Small intestine (tissue), 7 donors: ENCODE measurements at regions not wholly inside any gene's neighbourhood (a gene's known extent, or its start where the extent isn't known, plus 50 kb on each side); places are given as distances from the start of the nearest gene placed in this dataset.

Experiments
- DNase-seq, 2 donors: peaks; one replicate each; pipeline versions ENCODE4 v3.0.0 to v3.0.0-alpha.2; 2013
- FAIRE-seq: peaks from 2 replicates; lab custom pipeline; 2012; peaks lifted over from hg19 to GRCh38; lab: Jason Lieb, UNC
- H3K27ac ChIP-seq, 3 donors: one replicate each; pipeline ENCODE4 v1.5.1; 2013; ENCODE audit warnings: low read length in 2 of 3, mild to moderate bottlenecking in 2 of 3, control low read depth in 1 of 3, inconsistent platforms in 1 of 3, low read depth in 1 of 3, moderate library complexity in 1 of 3
- H3K27me3 ChIP-seq, 3 donors: one replicate each; pipeline ENCODE4 v1.6.1; 2013; ENCODE audit warnings: low read length in 3 of 3, inconsistent platforms in 1 of 3; ENCODE audit not compliant: control insufficient read depth in 3 of 3, insufficient read depth in 3 of 3
- H3K36me3 ChIP-seq, 3 donors: one replicate each; pipeline ENCODE4 v1.6.1; 2013; ENCODE audit warnings: low read length in 3 of 3, inconsistent platforms in 1 of 3, low read depth in 1 of 3, mild to moderate bottlenecking in 1 of 3, moderate library complexity in 1 of 3; ENCODE audit not compliant: control insufficient read depth in 3 of 3, insufficient read depth in 2 of 3
- H3K4me1 ChIP-seq, 3 donors: one replicate each; pipeline ENCODE4 v1.6.1; 2013; ENCODE audit warnings: low read length in 2 of 3, inconsistent platforms in 1 of 3, low read depth in 1 of 3, mild to moderate bottlenecking in 1 of 3, moderate library complexity in 1 of 3; ENCODE audit not compliant: control insufficient read depth in 3 of 3, insufficient read depth in 2 of 3
- H3K4me3 ChIP-seq, 3 donors: one replicate each; pipeline ENCODE4 v1.5.1; 2013; ENCODE audit warnings: low read length in 3 of 3, control low read depth in 1 of 3, inconsistent platforms in 1 of 3, low read depth in 1 of 3, mild to moderate bottlenecking in 1 of 3, moderate library complexity in 1 of 3
- H3K9me3 ChIP-seq, 2 donors: one replicate each; pipeline ENCODE4 v1.6.1; 2013; ENCODE audit warnings: low read depth in 1 of 2, low read length in 1 of 2; ENCODE audit not compliant: control insufficient read depth in 2 of 2, insufficient read depth in 1 of 2
- WGBS, 3 donors: extraction: QIAGEN DNeasy Blood & Tissue Kit; methylation state at CpG; one replicate each; pipeline ENCODE4 v1.1.7; 2013; 5-methylcytosine and 5-hydroxymethylcytosine counted together
- donor health status: healthy with polysubstance abuse.
- donor health status: control.
- donor health status: control.
- donor health status: Bipolar disorder and iron deficiency.
- donor health status: healthy.

- Histone ChIP-seq H3K9me3 (no peaks in the 10 kb centered on the region), H3K4me3 (no peak overlapping the region), H3K36me3 (no peaks in the 10 kb centered on the region), H3K27me3 (peaks cover 0 to 2% (median 0%) of the 10 kb centered on the region in 3 donors), H3K4me1 (no peaks in the 10 kb centered on the region), H3K27ac (no peak overlapping the region)
- FAIRE-seq (no peak), DNase-seq (no peak)
- 55 to 85% (median 83%) methylated on average over 1 of the region's 1 CpG for WGBS, 3 donors
Observed at GRCh38 chr4:80145739-80146138, 51.6 kb upstream of the PRDM8 start.

- DNase-seq (no peak), FAIRE-seq (no peak)
- Histone ChIP-seq H3K4me1 (peaks cover 0 to 3% (median 0%) of the 10 kb centered on the region in 3 donors), H3K9me3 (no peaks in the 10 kb centered on the region), H3K4me3 (no peak overlapping the region), H3K27ac (no peak overlapping the region), H3K36me3 (no peaks in the 10 kb centered on the region), H3K27me3 (peaks cover 0 to 2% (median 0%) of the 10 kb centered on the region in 3 donors)
Observed at GRCh38 chr4:80144676-80145470, 52.4 kb upstream of the PRDM8 start.

GRCh38 chr4:80143307-80143679 lies 54.0 kb upstream of the PRDM8 start:
- no peak for FAIRE-seq
- 71 to 90% (median 72%) methylated on average over 1 of the region's 1 CpG for WGBS, 3 donors
- H3K4me3 ChIP-seq, result no peak overlapping the region
- H3K36me3 ChIP-seq, result no peaks in the 10 kb centered on the region
- H3K4me1 ChIP-seq, result peaks cover 0 to 3% (median 0%) of the 10 kb centered on the region in 3 donors
- H3K27me3 ChIP-seq, result peaks cover 0 to 2% (median 0%) of the 10 kb centered on the region in 3 donors
- no peak for DNase-seq
- no peaks in the 10 kb centered on the region for H3K9me3 ChIP-seq
- no peak overlapping the region for H3K27ac ChIP-seq

GRCh38 chr4:80142394-80143306 lies 54.7 kb upstream of the PRDM8 start:
- 50 to 65% (median 54%) methylated on average over 4 of the region's 4 CpGs for WGBS, 3 donors
- H3K4me3 ChIP-seq, result no peak overlapping the region
- H3K4me1 ChIP-seq, result peaks cover 0 to 3% (median 0%) of the 10 kb centered on the region in 3 donors
- DNase-seq, result no peak
- no peaks in the 10 kb centered on the region for H3K36me3 ChIP-seq
- H3K27ac ChIP-seq, result no peak overlapping the region
- H3K27me3 ChIP-seq, result peaks cover 0 to 2% (median 0%) of the 10 kb centered on the region in 3 donors
- FAIRE-seq, result peak; percentile 26
- no peaks in the 10 kb centered on the region for H3K9me3 ChIP-seq

GRCh38 chr4:80141543-80141942 lies 55.8 kb upstream of the PRDM8 start:
- Histone ChIP-seq H3K27me3 (no peaks in the 10 kb centered on the region), H3K9me3 (no peaks in the 10 kb centered on the region), H3K36me3 (no peaks in the 10 kb centered on the region), H3K4me3 (no peak overlapping the region), H3K27ac (no peak overlapping the region), H3K4me1 (peaks cover 0 to 3% (median 0%) of the 10 kb centered on the region in 3 donors)
- DNase-seq (no peak), FAIRE-seq (peak; percentile 71)
- WGBS, 3 donors, result 80 to 90% (median 84%) methylated on average over 2 of the region's 2 CpGs

GRCh38 chr4:80140194-80140593 lies 57.1 kb upstream of the PRDM8 start:
- WGBS, 3 donors, result 81 to 90% (median 89%) methylated on average over 2 of the region's 2 CpGs
- Histone ChIP-seq H3K27ac (no peak overlapping the region), H3K36me3 (no peaks in the 10 kb centered on the region), H3K4me3 (no peak overlapping the region), H3K27me3 (no peaks in the 10 kb centered on the region), H3K9me3 (no peaks in the 10 kb centered on the region), H3K4me1 (peaks cover 0 to 3% (median 0%) of the 10 kb centered on the region in 3 donors)
- FAIRE-seq (no peak), DNase-seq (no peak)

- Histone ChIP-seq H3K36me3 (no peaks in the 10 kb centered on the region), H3K27ac (no peak overlapping the region), H3K27me3 (no peaks in the 10 kb centered on the region), H3K4me3 (no peak overlapping the region), H3K9me3 (no peaks in the 10 kb centered on the region), H3K4me1 (peaks cover 0 to 3% (median 0%) of the 10 kb centered on the region in 3 donors)
- DNase-seq (no peak), FAIRE-seq (no peak)
- WGBS, 3 donors, result 76 to 86% (median 80%) methylated on average over 3 of the region's 3 CpGs
Observed at GRCh38 chr4:80139671-80140070, 57.6 kb upstream of the PRDM8 start.
